SHP77 (cell line): ENCODE measurements at regions not wholly inside any gene's neighbourhood (a gene's known extent, or its start where the extent isn't known, plus 50 kb on each side); places are given as distances from the start of the nearest gene placed in this dataset.

Experiments used
- DNase-seq, 2 experiments: peaks; one replicate each; lab custom pipeline; 2025; lab: John Stamatoyannopoulos, UW

DNA sequence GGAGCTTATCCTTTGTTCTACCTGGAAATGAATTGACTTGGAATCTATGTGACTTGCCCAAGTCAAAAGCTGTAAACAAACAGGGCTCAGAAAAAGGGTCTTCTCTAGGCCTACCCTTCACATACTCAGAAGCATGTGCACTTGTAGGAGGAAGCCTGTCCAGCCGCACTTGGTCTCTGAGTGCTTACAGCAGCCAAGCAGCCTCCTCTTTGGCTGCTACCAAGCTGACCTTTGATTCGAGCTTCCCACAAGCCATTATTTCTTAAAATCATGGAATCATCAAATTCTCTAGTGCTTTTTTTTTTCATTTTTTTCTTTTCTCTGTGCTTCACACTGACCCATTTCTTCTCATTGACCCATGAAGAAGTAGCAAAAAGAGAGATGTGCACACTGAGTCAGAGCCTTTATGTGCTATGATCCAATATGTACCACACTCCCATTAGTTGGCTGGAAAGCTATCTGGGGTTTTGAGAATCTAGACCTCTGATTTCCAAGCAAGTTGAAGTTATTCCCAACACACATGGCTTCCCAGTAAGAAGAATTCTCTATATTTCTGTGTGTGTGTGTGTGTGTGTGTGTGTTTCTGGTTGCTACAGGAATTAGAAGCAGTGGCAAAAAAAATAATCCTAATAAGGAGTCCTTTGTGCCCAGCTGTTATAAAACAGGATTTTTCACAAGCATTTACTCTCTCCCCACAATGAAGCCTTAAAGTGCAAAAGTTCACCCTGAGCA lies 550.3 kb upstream of the TNP1 start:
- DNase-seq, result no peak

DNA sequence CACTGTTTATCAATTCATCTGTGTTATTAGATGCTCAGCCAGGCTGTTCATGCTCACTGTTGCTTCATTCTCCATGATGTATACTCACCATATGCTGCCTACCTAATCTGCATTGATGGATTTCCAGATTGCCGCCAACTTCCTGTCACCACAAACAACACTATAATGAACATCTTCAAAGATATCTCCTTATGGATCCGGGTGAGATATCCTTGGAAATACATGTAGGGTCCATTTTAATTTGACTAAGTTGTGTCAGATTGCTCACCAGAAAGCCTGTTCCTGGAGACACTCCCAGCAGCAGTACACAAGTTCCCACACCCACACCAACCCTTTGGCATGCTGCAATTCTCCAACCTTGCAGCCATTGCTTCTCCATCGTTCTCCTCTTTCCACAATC lies 547.5 kb upstream of the TNP1 start:
- no peak for DNase-seq

DNA sequence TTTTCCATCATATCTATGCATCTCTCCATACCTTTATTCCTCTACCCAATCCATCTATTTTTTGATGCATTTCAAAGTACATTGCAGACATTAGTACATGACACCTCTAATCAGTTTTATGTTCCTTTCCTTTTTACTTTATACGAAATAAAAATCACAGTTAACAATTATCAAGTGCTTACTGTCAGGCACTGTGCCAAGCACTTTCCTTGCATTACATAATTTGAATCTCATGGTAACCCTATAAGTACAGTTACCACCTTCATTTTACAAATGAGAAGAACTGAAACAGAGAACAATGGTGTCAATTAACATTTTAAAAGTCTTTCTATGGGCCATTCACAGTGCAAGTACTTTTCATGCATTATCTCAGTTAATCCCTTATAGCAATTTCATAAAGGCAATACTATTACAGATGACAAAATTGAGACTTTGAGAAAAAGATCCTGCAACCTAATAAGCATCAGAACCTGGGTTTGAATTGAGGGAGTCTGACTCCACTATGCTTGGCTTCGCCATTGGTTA lies 544.4 kb upstream of the TNP1 start:
- DNase-seq, result no peak

DNA sequence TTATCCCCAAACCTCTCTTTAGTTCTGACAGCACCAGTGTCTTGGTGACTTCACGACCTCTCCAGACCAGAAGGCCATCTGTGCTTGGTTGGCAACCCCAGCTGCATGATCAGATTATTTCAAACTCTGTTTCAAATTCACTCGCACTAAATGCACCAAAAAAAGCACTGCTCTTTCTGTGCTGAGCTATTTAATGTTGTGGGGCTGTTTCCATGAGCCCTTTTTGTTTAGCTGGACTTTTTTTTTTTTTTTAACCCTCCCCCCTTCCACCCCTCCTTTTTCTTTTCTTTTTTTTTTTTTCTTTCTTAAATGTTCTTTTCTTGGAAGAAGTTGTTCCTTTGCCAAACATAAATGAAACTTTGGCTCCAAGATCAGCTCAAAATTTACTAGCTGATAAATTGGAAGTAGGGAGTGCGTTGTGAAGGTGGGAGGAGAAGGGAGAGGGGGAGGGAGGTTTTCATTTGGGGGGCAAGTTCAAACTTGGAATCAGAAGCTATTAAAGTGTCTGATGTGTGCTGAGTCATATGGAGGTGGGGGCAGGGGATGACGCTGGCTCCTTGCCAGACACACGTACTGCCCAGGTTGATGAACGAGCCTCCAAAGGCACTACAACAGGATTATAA lies 543.0 kb upstream of the TNP1 start:
- peak in 1 of 2 experiments; percentile 26 for DNase-seq

DNA sequence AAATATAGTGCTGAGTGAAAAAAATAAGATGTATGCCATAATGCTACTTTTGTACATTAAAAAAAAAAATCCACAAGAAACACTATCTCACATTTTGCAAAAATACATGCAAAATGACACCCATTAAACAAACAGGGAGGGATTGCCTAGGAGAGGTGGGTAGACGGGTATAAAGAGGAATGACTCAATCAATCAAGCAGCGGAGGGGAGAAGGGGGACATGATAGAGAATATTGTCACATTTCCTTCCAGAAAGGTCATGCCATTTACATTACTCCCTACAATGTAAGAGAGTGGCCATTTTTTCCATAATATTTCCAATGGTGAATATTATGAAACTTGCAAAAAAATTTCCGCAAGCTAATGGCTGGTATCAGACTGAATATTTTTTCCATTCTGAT lies 542.3 kb upstream of the TNP1 start:
- DNase-seq, result no peak

DNA sequence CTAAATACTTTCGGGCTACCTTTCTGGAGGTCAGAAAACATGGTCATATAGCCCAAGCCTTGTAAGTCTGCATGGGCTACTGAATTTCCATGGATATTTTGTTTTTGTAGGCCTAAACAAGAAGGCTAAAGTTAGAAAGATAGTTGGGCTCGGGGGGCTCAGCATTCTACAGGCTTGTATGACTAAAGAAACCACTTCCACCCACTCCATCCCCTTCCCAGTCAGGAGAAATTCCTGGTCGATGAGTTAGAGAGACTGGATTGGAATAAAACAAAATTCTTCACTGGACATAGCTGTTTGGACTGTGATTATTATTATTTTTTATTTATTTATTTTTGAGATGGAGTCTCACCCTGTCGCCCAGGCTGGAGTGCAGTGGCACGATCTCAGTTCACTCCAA lies 539.4 kb upstream of the TNP1 start:
- no peak for DNase-seq

DNA sequence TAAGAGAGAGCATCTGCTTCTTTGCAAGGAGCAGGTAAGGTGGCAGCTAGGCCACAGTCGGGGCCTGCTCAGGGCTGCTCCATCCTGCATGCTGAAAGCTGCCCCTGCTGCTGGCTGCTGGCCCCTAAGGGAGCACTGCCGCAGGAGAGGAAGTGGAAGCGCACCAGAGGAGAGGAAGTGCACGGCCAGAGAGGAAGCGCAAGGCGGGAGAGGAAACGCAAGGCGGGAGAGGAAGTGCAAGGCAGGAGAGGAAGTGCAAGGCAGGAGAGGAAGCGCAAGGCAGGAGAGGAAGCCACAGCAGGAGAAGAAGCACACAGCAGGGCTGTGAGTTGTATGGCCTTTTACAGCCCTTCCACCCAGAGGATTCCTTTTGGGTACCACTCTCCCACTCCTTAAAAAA lies 539.0 kb upstream of the TNP1 start:
- no peak for DNase-seq

DNA sequence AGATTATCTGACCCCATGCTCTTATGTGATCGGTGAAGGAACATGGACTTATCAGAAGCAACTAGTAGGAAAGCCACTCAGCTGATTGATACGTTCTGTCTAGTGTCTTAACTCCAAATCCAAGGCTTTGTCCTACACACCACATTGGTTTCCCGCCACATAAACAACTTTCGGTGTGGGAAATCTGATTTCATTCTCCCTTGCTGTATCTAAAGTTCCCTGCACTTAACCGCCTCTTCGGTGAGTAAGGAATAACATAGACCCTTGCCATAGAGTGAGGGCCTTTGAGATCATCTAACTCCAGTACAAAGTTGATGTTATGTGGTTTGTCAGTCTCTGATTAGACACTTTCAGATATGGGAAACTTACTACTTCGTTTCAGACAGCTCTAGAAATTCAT lies 538.2 kb upstream of the TNP1 start:
- no peak for DNase-seq

DNA sequence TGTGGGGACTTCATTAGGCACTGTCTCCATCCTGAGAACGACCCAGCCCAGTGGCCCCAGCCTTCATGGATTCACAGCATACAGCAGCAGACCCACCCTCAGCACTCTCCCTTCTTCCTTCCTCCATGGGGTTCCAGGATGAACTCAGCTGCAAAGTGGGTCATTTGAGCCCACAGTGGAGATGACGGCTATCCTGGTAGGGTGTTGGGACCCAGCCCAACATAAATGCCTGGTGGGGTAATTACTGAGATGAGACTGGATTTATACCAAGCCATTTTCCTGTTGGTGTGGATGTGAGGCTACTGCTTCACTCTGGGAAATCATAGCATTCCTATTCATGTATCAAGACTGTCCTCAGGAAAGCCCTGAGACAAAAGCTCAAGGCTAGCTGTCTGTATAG lies 536.7 kb upstream of the TNP1 start:
- no peak for DNase-seq

DNA sequence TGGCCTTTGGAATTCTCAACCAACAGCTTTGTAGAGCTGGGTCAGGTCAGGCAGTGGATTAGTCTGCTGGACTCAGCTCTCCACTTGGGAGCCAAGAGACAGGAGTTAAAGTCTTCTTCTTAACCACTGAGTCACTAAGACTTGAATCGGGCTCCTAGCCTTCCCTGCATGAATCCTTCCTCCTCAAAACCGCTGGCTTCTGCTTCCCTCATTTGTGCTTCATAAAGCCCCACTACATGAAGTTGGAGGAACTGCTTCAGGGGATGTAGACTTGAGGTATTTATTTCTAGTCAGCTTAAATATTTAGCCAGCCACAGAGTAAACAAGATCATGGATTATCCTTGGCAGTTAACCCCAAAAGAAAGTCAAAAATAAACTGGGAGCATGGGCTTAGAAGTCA lies 536.3 kb upstream of the TNP1 start:
- DNase-seq, result no peak

DNA sequence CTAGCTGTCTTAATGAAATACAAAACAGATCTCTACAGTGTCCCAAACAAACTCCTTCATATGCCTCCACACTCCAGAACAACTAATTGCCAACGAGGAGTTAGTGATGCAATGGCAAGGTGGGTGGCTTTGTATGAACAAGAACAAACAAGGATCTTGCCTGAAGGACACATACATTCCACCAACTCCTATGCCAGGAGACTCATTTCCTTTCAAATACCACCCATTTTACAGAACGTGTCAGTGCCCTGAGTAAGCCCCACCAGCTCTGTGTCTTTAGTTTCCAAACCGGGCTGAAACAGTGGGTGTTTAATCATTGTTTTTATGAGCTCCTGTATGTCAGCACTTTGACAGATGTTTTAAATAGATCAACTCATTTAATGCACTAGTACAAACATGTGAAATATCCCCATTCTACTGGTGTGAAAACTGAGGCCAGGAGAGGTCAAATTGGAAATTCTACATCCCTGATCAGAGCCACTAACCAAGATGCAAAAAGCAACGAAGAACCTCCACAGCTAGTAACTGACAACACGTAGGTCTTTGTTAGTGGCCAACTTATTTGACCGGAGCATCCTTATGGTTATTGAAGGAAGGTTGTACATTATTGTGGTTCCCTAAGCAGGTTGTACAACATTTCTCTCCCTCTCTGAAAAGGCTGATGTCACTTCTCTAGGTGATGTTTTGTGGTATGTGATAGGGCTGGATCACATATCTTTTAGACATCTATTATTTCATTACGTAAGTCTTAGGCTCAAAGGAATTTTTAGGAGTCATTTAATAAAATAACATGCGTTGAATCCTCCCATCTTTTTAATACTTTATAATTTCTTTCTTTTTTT lies 534.9 kb upstream of the TNP1 start:
- no peak for DNase-seq

DNA sequence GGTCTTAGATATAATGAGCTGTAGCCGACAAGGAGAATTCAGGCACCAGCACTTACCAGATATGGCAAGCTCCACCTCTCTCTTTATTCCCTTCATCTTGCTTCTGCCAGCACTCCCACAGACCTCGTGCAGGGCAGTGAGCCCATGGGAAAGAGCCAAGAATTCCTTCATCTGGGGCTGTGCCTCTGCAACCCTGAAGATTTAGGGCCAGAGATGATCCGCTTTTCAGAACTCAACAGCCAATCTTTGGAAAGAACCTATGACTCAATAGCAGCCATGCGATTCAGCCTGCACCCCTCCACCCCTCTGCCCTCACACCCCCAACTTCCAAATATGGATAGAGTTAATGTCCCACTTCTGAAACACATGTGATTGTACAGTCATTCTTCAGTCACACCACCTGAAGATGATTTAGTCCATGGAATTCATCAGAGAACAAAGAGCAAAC lies 533.7 kb upstream of the TNP1 start:
- no peak for DNase-seq

DNA sequence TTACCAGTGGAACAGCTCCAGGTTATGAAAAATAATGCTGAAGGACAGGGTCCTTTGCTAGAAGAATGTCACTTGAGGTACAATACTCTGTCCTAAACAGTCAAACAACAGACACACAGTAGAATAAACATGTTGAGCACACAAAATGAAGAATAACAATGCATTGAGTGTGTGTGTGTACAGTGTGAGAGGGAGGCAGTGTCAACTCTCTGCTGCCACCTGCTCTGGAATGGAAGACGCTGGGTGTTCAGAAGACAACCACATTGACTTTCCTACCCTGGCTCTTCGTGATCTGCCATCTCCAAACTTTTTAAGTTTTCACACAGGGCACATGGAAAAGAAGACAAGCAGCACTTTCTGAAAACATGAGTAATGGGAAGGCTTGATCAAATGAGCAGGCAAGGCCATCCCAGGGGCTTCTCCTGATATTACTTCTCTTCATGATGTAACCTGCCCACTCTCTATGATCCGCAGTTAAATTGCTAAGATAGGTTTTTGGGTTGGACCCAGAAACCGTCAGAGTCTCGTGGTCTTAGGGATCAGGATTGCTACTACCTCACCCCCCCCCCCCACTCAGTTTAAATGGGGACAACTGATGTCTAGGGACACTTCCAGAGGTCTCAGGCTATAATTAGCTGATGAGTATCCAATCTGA lies 533.2 kb upstream of the TNP1 start:
- DNase-seq, result no peak

DNA sequence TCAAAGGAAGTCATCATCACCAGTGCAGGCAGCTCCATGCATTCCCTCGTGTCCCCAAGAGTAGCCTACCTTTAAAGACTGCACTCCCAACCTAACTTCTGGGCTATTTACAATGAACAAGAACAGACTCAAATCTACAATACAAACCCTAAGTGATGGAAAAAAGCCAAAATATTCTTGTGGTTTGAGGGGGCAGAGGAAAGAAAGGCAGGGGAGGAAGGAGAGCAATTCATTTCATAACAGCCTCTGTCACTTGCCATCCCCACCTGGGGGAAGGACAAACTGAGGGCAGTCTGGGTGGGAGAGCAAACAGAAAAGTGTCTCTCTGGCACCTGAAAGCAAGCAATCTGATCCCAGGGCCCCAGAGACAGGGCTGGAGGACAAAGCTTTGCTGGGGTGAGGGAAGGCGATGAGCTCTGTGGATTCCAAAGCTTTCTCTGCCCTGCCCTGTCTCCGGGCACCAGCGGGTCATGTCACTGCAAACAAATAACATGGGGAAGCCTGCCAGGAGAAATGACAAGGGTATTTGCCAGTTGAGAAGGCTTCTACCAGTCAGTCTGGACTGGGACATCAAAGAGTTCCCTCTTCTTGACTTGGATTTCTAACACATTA lies 528.0 kb upstream of the TNP1 start:
- DNase-seq, result peak in 1 of 2 experiments; percentile 10

DNA sequence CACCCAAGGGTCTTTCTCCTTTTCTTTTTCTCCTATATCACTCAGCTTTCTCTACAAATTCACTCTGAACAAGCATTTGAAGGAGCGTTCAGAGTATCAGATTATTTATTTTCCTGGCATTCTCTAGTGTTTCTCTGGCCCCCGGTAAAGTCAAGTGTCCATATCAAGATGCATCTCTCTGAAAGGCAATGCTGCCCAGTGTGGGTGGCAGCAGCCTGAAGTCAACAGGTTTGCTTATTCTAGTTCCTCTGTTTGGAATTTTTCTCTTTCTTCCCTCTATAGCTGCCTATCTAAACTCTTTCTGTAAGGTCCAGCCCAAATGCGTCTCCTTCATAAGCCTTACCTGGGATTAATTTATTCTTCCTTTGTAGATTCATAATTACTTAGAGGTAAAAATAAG lies 526.2 kb upstream of the TNP1 start:
- DNase-seq, result no peak

DNA sequence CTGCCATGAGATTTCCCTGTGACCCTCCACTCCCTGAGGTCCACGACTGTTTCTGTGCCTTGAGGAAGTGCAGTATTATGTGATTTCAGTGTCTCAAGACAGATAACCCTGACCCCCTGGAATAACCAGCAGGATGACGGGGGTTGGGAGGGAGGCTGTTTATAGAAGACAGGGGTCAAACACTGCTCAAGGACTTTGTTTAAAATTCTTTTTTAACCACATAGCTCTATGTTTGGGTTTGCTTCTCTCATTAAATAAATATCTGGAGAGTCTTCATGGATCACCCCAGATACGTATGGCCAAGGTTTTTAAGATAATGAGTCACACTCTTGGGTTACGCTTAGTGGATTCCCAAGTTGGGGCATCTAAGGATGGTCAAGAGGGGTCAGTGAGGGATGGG lies 523.8 kb upstream of the TNP1 start:
- no peak for DNase-seq

DNA sequence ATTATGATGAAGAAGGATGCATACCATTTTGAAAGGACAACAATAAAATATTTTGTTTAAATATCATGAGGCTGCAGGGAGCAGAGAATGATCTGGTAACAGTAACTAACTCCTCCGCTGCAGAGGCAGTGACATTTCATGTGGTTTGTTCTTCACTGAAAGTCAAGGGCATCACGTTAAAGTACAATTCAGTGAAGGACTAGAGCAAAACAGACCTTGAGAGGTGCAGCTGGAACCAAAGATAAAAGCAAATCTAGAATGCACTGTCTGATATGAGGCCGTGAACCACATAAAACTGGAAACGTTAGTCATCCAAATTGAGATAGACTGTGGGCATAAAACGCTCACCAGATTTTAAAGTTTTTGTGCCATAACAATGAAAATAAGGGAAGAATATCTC lies 522.9 kb upstream of the TNP1 start:
- DNase-seq, result no peak

DNA sequence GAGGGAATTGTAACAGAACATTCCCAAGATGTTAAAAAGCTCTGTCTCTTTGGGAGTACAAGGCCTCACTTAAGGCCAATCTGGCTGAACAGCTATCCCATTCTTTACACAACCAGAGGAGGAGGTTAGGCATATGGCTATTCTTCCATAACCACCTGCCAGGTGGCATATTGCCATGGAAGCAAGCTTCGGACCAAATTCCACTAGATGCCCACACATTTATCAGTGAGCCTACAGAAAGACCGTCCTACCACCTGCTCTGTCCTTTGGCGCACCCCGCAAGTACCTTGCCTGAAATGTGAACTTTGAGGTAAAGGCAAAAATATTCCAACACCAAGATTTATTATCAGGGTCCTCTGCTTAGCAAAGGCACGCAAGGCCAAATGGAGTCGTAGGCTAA lies 519.9 kb upstream of the TNP1 start:
- DNase-seq, result no peak

DNA sequence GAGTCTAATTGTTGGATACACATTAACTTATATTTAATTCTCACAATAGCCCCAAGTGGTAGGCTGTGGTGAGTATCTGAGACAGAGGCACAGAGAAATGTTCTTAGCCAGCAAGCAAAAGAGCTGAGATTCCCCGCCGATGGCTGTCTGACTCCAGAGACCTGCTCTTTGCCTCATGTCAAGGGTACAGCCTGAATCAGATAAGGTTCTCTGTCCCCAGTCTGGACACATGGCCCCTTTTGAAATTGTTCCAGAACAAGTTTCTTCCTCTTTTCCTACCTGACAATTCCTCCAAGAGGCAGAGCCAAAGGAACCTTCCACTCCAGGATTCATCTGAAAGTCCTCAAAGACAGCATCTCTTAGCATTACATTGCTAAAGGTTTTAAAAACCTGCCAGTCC lies 512.9 kb upstream of the TNP1 start:
- no peak for DNase-seq

DNA sequence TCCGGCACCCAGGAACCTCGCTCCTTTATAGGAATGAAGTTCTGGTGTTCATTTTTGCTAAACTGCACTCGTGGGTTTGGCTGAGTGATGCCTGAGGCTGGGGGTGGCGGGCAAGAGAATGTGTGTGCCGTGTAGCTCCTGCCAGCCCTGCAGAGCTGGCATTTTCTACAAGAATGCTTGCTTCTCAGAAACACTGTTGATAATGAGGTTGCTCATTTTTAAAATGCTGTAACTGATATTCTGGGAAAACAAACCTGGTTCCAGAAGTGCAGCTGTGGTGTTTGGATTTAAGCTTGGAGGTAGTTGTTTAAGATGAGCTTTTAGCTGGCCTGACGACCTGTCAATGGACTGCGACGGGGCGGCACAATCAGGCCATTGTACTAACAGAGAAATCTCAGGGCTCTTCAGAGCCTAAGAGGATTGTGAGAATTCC lies 511.9 kb upstream of the TNP1 start:
- DNase-seq, result no peak

DNA sequence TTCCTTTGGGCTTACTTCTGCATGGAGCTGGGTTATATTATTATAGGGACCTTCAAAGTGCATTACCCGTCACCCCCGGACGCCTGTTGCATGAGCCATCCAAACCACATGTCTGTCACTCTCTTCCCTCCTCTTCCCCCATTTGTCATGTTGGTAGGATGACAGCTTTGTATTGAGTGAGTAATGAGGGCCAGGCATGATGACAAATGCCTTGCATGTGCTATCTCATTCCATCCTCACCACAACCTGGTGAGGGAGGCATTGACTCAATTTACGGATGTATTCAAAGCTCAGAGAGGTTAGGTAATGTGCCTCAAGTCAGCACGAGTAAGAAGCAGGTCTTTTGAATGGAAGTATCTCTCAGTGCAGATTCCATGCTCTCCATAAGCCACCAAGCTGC lies 510.5 kb upstream of the TNP1 start:
- DNase-seq, result no peak

DNA sequence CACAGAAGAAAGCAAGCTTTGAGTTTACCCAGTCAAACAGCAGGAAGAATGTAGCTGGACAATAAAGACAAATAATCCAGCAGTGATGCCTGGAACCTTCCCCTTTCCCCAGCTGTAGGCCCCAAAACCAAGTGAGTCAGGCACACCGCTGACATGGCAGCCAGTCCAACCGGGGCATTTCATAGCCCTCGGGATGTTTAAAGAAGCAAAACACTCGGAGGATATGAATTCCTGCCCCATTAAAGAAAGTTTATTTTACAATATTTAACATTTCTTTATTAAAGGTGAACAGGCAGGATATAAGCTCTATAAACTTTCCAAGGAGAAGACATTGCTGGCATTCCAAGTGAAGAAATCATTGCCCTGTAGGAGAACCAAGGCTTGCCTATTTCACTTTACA lies 507.6 kb upstream of the TNP1 start:
- DNase-seq, result no peak
